ENCODE measurements at regions not wholly inside any gene's neighbourhood (a gene's known extent, or its start where the extent isn't known, plus 50 kb on each side); places are given as distances from the start of the nearest gene placed in this dataset.
"Not testable (repeated sequence)": the region's sequence is repeated elsewhere in the genome, so short reads cannot be mapped to it uniquely, and the experiment has no call there.

GRCh38 chr14:105581551-105582341, 55.4 kb downstream of the TMEM121 start:
- no peak for DNase-seq (ENCODE audit: low read depth)

GRCh38 chr14:105582639-105583038, 56.3 kb downstream of the TMEM121 start:
- DNase-seq (ENCODE audit: low read depth): no peak

- not testable (repeated sequence) for DNase-seq (ENCODE audit: low read depth)
Measured at GRCh38 chr14:105583914-105584313, 57.5 kb downstream of the TMEM121 start.

- not testable (repeated sequence) for DNase-seq (ENCODE audit: low read depth)
Measured at GRCh38 chr14:105585290-105585689, 58.9 kb downstream of the TMEM121 start.

- DNase-seq (ENCODE audit: low read depth): not testable (repeated sequence)
Measured at GRCh38 chr14:105585722-105586121, 59.3 kb downstream of the TMEM121 start.

- not testable (repeated sequence) for DNase-seq (ENCODE audit: low read depth)
Measured at GRCh38 chr14:105586144-105586872, 59.9 kb downstream of the TMEM121 start.

GRCh38 chr14:105587034-105587433, 60.7 kb downstream of the TMEM121 start:
- not testable (repeated sequence) for DNase-seq (ENCODE audit: low read depth)

- DNase-seq (ENCODE audit: low read depth): not testable (repeated sequence)
Measured at GRCh38 chr14:105587482-105588235, 61.3 kb downstream of the TMEM121 start.

GRCh38 chr14:105588236-105588860, 62.0 kb downstream of the TMEM121 start:
- no peak for DNase-seq (ENCODE audit: low read depth)

GRCh38 chr14:105589161-105589925, 63.0 kb downstream of the TMEM121 start:
- DNase-seq (ENCODE audit: low read depth): no peak

GRCh38 chr14:105589926-105590185, 63.5 kb downstream of the TMEM121 start:
- not testable (repeated sequence) for DNase-seq (ENCODE audit: low read depth)

GRCh38 chr14:105591052-105591451, 64.7 kb downstream of the TMEM121 start:
- DNase-seq (ENCODE audit: low read depth): no peak

- not testable (repeated sequence) for DNase-seq (ENCODE audit: low read depth)
Measured at GRCh38 chr14:105591792-105592341, 65.5 kb downstream of the TMEM121 start.

- DNase-seq (ENCODE audit: low read depth): not testable (repeated sequence)
Measured at GRCh38 chr14:105592646-105593045, 66.3 kb downstream of the TMEM121 start.

GRCh38 chr14:105595346-105595745, 69.0 kb downstream of the TMEM121 start:
- not testable (repeated sequence) for DNase-seq (ENCODE audit: low read depth)

- DNase-seq (ENCODE audit: low read depth): not testable (repeated sequence)
Measured at GRCh38 chr14:105596374-105596773, 70.0 kb downstream of the TMEM121 start.

GRCh38 chr14:105598040-105598763, 71.8 kb downstream of the TMEM121 start:
- not testable (repeated sequence) for DNase-seq (ENCODE audit: low read depth)

- DNase-seq (ENCODE audit: low read depth): not testable (repeated sequence)
Measured at GRCh38 chr14:105598925-105599586, 72.7 kb downstream of the TMEM121 start.

GRCh38 chr14:105600195-105600938, 74.0 kb downstream of the TMEM121 start:
- not testable (repeated sequence) for DNase-seq (ENCODE audit: low read depth)

Measured in stimulated activated CD8-positive, alpha-beta memory T cell treated with anti-CD3 and anti-CD28 coated beads, Interleukin-15, amount 100 ng/mL, for 24 hours (primary cell).